GM20000 (cell line): ENCODE measurements at regions not wholly inside any gene's neighbourhood (a gene's known extent, or its start where the extent isn't known, plus 50 kb on each side); places are given as distances from the start of the nearest gene placed in this dataset.
A peak's percentile ranks its signal among the peaks of the same experiment; 100 is the strongest.
"Not testable (repeated sequence)": the region's sequence is repeated elsewhere in the genome, so short reads cannot be mapped to it uniquely, and the experiment has no call there.

Experiments
- DNase-seq: peaks from one replicate; pipeline ENCODE4 v3.0.0; 2012; ENCODE audit warnings: low spot score
- TF ChIP-seq, protein P1 (sequence below): IDR thresholded peaks from 2 replicates; pipeline ENCODE4 v1.5.1; 2012; ENCODE audit warnings: mild to moderate bottlenecking, control low read depth; ENCODE audit errors: extremely low read depth, missing control alignments

DNA sequence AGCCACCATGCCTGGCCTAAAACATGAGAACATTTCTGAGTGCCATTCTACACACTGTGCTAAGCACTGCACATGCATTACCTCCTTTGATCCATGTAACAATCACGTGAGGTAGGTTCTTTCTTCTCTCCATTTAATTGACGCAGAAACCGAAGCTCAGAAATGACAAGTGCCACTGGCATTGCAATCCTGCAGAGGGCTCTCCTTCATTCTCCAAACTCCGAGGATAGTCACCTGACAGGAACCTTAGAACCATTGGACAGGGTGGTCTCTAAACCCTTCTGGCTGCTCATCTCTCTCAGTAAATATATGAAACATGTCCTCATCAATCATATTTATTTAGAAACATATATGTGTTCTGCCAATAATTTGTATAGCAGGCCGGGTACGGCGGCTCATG is 167.1 kb upstream of the JUN start:
- DNase-seq: no peak
- TF ChIP-seq, protein P1, sequence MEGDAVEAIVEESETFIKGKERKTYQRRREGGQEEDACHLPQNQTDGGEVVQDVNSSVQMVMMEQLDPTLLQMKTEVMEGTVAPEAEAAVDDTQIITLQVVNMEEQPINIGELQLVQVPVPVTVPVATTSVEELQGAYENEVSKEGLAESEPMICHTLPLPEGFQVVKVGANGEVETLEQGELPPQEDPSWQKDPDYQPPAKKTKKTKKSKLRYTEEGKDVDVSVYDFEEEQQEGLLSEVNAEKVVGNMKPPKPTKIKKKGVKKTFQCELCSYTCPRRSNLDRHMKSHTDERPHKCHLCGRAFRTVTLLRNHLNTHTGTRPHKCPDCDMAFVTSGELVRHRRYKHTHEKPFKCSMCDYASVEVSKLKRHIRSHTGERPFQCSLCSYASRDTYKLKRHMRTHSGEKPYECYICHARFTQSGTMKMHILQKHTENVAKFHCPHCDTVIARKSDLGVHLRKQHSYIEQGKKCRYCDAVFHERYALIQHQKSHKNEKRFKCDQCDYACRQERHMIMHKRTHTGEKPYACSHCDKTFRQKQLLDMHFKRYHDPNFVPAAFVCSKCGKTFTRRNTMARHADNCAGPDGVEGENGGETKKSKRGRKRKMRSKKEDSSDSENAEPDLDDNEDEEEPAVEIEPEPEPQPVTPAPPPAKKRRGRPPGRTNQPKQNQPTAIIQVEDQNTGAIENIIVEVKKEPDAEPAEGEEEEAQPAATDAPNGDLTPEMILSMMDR: no peak

DNA sequence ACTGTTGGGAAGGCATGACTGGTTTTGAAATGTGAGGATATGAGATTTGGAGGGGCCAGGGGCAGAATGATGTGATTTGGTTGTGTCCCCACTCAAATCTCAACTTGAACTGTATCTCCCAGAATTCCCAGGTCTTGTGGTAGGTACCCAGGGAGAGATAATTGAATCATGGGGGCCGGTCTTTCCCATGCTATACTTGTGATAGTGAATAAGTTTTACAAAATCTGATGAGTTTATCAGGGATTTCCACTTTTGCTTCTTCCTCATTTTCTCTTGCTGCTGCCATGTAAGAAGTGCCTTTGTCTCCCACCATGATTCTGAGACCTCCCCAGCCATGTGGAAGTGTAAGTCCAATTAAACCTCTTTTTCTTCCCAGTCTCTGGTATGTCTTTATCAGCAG is 170.1 kb upstream of the JUN start:
- not testable (repeated sequence) for DNase-seq

- not testable (repeated sequence) for DNase-seq
Measured at GRCh38 chr1:58963287-58963686, 179.4 kb upstream of the JUN start.

GRCh38 chr1:58964428-58964827 is 180.6 kb upstream of the JUN start:
- TF ChIP-seq, protein P1: no peak
- DNase-seq: no peak

DNA sequence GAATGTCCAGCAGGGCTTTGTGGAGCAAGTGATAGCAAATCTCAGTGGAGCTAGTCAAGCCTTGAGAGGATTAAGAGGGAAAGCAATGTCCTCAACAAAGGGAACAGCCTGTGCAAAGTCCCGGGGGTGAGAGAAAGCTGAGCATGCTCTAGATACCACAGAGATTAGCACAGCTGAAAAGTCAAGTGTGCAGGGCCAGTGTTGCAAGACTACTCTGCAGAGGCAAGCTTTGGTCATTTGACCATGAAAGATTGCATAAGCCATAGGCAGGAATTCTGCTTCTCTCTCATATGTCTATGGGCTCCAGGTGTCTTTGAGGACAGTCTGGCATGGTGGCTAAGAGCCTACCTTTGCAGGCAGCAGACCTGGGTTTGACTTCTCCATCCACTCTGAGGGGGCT is 181.0 kb upstream of the JUN start:
- DNase-seq: no peak

GRCh38 chr1:58966103-58966916 is 182.5 kb upstream of the JUN start:
- no peak for DNase-seq
- TF ChIP-seq, protein P1: no peak

More for the DNA sequence above, 181.0 kb upstream of the JUN start:
- TF ChIP-seq, protein P1: no peak

GRCh38 chr1:58966917-58967740 is 183.3 kb upstream of the JUN start:
- TF ChIP-seq, protein P1: no peak
- no peak for DNase-seq

GRCh38 chr1:58968360-58968952 is 184.6 kb upstream of the JUN start:
- TF ChIP-seq, protein P1: no peak
- peak; percentile 68 for DNase-seq

GRCh38 chr1:58969176-58969575 is 185.3 kb upstream of the JUN start:
- not testable (repeated sequence) for DNase-seq
